Sigmoid colon (tissue), 6 donors: ENCODE measurements at regions not wholly inside any gene's neighbourhood (a gene's known extent, or its start where the extent isn't known, plus 50 kb on each side); places are given as distances from the start of the nearest gene placed in this dataset.

ENCODE experiments used
- DNase-seq: peaks from one replicate; pipeline ENCODE4 v3.0.0-alpha.2; 2019
- H3K27ac ChIP-seq, 4 donors: fragments of 200-600 bp; sonication (generic); one replicate each; pipeline ENCODE4 v1.5.1; 2016 to 2019; ENCODE audit warnings: mild to moderate bottlenecking in 1 of 4
- H3K27me3 ChIP-seq, 3 donors: fragments of 200-600 bp; sonication (generic); one replicate each; pipeline ENCODE4 v1.5.1; 2019; ENCODE audit warnings: mild to moderate bottlenecking in 1 of 3
- H3K36me3 ChIP-seq, 4 donors: fragments of 200-600 bp; sonication (generic); one replicate each; pipeline ENCODE4 v1.5.1; 2016 to 2019
- H3K4me1 ChIP-seq, 4 donors: fragments of 200-600 bp; sonication (generic); one replicate each; pipeline ENCODE4 v1.5.1; 2017 to 2019
- H3K4me3 ChIP-seq, 4 donors: fragments of 200-600 bp; sonication (generic); one replicate each; pipeline ENCODE4 v1.5.1; 2017 to 2019; ENCODE audit warnings: mild to moderate bottlenecking in 2 of 4, moderate library complexity in 1 of 4
- H3K9me3 ChIP-seq, 4 donors: fragments of 200-600 bp in 3 of 4; sonication (generic) in 3 of 4; one replicate each; pipeline versions ENCODE4 v1.5.1 to v1.6.1; 2013 to 2019
- EP300 ChIP-seq, 4 donors: sonication (generic); formaldehyde crosslinking; IDR thresholded peaks; one replicate each; pipeline ENCODE4 v1.6.1; 2017; ENCODE audit warnings: antibody characterized with exemption in 4 of 4
- POLR2A ChIP-seq, 2 donors: fragments of 450-650 bp; IDR thresholded peaks; one replicate each; pipeline ENCODE4 v1.6.1; 2016; ENCODE audit warnings: antibody characterized with exemption in 2 of 2, mild to moderate bottlenecking in 2 of 2, moderate library complexity in 2 of 2
- POLR2AphosphoS5 ChIP-seq, 4 donors: sonication (generic); formaldehyde crosslinking; IDR thresholded peaks; one replicate each; pipeline ENCODE4 v1.6.1; 2017; ENCODE audit warnings: antibody characterized with exemption in 4 of 4
- WGBS, 2 donors: extraction: QIAGEN DNeasy Blood & Tissue Kit; methylation state at CpG; one replicate each; pipeline ENCODE4 v1.1.7; 2013; 5-methylcytosine and 5-hydroxymethylcytosine counted together
- intact Hi-C: fragments of 100-400 bp; cut with DNase I; formaldehyde crosslinking; loops from one replicate; pipeline ENCODE4 v1.15.1; 2023
- TF ChIP-seq, protein P1 (sequence below), 4 experiments: fragments of 450-650 bp in 3 of 4; fragments of 200-600 bp in 1 of 4; IDR thresholded peaks; one replicate each; pipeline ENCODE4 v1.5.1; 2016 to 2019; ENCODE audit warnings: antibody characterized with exemption in 4 of 4, mild to moderate bottlenecking in 3 of 4, moderate library complexity in 2 of 4
- donor health status: healthy with polysubstance abuse.
- donor health status: healthy.

DNA sequence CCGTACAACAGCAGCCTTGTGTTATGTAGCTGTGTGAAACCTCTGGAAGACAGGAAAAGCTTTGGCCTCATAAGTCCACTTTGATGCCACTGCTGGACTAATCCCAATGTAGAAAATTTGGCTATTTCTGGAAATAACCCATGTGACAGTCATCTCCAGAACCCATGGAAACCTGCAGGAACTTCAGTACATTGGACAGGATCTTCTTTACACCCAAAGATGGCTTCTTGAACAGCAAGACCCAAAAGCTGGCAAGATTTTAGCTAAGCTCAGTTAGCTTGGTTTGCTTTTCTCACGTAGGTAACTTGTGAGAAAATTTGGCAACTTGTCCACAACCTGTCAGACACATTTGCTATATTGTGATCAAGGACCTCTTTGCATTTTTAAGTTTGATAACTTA is 74.8 kb upstream of the RCN1 start:
- intact Hi-C loops, result no loop called here
- no peaks in the 10 kb centered on the region for H3K4me1 ChIP-seq
- H3K4me3 ChIP-seq, result no peak overlapping the region
- TF ChIP-seq EP300 (IDR thresholded peaks at IDR 0.05) (no peak), POLR2AphosphoS5 (IDR thresholded peaks at IDR 0.05) (no peak)
- no peaks in the 10 kb centered on the region for H3K9me3 ChIP-seq
- H3K27me3 ChIP-seq, result no peaks in the 10 kb centered on the region
- no peak overlapping the region for H3K27ac ChIP-seq
- H3K36me3 ChIP-seq, result no peaks in the 10 kb centered on the region
- no peak for DNase-seq
- WGBS, 2 donors, result 47 to 81% methylated on average over 2 of the region's 2 CpGs

DNA sequence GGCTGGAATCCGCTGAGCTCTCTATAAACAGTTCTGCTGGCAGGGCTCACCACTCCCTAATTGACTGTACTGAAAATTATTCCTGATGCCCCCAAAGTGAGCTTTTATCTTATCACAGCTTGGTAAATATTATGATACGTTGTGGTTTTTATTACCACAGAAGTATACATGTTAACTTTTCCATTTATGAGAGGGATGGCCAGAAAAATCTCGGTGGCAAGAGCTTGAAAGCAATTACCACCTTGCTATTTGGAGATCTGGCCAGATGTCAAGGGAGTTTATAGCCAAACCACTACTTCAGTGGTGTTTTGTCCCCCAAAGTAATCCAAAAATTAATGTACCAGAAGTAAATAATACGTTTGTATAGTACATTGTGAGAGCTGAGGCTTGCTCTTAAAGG is 75.4 kb upstream of the RCN1 start:
- Histone ChIP-seq H3K4me1 (no peaks in the 10 kb centered on the region), H3K36me3 (no peaks in the 10 kb centered on the region), H3K27me3 (peaks cover 0 to 1% (median 0%) of the 10 kb centered on the region in 3 donors), H3K4me3 (no peak overlapping the region), H3K27ac (no peak overlapping the region), H3K9me3 (no peaks in the 10 kb centered on the region)
- TF ChIP-seq, protein P1, sequence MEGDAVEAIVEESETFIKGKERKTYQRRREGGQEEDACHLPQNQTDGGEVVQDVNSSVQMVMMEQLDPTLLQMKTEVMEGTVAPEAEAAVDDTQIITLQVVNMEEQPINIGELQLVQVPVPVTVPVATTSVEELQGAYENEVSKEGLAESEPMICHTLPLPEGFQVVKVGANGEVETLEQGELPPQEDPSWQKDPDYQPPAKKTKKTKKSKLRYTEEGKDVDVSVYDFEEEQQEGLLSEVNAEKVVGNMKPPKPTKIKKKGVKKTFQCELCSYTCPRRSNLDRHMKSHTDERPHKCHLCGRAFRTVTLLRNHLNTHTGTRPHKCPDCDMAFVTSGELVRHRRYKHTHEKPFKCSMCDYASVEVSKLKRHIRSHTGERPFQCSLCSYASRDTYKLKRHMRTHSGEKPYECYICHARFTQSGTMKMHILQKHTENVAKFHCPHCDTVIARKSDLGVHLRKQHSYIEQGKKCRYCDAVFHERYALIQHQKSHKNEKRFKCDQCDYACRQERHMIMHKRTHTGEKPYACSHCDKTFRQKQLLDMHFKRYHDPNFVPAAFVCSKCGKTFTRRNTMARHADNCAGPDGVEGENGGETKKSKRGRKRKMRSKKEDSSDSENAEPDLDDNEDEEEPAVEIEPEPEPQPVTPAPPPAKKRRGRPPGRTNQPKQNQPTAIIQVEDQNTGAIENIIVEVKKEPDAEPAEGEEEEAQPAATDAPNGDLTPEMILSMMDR (IDR thresholded peaks at IDR 0.05), result no peak
- TF ChIP-seq POLR2AphosphoS5 (IDR thresholded peaks at IDR 0.05) (no peak), EP300 (IDR thresholded peaks at IDR 0.05) (no peak), POLR2A (IDR thresholded peaks at IDR 0.05) (no peak)
- 16 to 60% methylated on average over 4 of the region's 4 CpGs for WGBS, 2 donors
- DNase-seq, result no peak
- intact Hi-C loops, result no loop called here

DNA sequence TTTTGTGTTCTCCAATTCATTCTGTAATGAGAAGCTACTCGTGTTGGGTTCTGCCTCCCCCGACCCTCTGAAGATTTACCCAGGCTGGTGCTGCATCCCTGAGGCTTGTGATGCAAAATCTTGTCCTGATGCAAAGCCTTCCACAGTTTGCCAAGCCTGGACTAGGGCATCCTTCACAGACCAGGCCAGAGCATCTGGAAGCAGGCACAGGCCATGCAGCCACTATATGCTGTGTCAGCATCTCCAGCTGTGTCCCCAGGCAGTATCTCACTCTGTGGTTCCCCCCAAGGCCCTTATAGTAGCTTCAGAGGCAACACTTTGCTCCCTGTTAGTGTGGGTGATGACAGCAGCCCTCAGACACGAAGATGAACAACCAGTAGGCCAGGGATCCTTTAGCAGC is 77.3 kb upstream of the RCN1 start:
- peaks cover 0 to 15% (median 0%) of the 10 kb centered on the region in 3 donors for H3K27me3 ChIP-seq
- WGBS, 2 donors, result 30 to 40% methylated on average over 3 of the region's 3 CpGs

DNA sequence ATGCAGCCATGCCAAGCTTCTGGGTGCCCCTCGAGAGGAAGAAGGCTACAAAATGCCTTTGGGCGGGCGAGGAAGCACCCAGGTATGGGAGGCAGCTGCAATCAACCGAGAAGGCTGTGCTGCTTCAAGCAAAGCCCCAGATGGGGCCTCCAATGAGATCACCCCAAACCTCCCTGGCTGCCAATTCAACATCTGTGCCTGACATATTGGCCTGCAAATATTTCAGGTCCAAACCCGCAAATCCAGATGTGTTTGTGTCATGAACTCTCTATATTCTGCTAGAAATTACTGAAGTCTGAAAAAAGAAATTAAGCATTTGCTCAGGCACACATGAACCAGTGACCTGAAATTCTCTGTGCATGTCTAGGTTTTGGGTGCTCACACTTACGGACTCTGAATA is 78.8 kb upstream of the RCN1 start:
- DNase-seq, result no peak
- Histone ChIP-seq H3K36me3 (no peaks in the 10 kb centered on the region), H3K27ac (no peak overlapping the region), H3K9me3 (no peaks in the 10 kb centered on the region), H3K4me3 (no peak overlapping the region), H3K27me3 (peaks cover 0 to 22% (median 0%) of the 10 kb centered on the region in 3 donors), H3K4me1 (no peaks in the 10 kb centered on the region)
- WGBS, 2 donors, result 68 to 74% methylated on average over 6 of the region's 6 CpGs
- intact Hi-C loops, result no loop called here
- TF ChIP-seq POLR2AphosphoS5 (IDR thresholded peaks at IDR 0.05) (no peak), POLR2A (IDR thresholded peaks at IDR 0.05) (no peak), EP300 (IDR thresholded peaks at IDR 0.05) (no peak)
- TF ChIP-seq, protein P1 (IDR thresholded peaks at IDR 0.05), result no peak

More for the DNA sequence above, 77.3 kb upstream of the RCN1 start:
- no peak for DNase-seq
- intact Hi-C loops, result no loop called here
- no peaks in the 10 kb centered on the region for H3K9me3 ChIP-seq
- no peaks in the 10 kb centered on the region for H3K36me3 ChIP-seq
- no peak for TF ChIP-seq EP300 (IDR thresholded peaks at IDR 0.05)
- TF ChIP-seq, protein P1 (IDR thresholded peaks at IDR 0.05), result no peak
- TF ChIP-seq POLR2A (IDR thresholded peaks at IDR 0.05), result no peak
- no peak for TF ChIP-seq POLR2AphosphoS5 (IDR thresholded peaks at IDR 0.05)
- no peaks in the 10 kb centered on the region for H3K4me1 ChIP-seq
- no peak overlapping the region for H3K27ac ChIP-seq
- H3K4me3 ChIP-seq, result no peak overlapping the region

DNA sequence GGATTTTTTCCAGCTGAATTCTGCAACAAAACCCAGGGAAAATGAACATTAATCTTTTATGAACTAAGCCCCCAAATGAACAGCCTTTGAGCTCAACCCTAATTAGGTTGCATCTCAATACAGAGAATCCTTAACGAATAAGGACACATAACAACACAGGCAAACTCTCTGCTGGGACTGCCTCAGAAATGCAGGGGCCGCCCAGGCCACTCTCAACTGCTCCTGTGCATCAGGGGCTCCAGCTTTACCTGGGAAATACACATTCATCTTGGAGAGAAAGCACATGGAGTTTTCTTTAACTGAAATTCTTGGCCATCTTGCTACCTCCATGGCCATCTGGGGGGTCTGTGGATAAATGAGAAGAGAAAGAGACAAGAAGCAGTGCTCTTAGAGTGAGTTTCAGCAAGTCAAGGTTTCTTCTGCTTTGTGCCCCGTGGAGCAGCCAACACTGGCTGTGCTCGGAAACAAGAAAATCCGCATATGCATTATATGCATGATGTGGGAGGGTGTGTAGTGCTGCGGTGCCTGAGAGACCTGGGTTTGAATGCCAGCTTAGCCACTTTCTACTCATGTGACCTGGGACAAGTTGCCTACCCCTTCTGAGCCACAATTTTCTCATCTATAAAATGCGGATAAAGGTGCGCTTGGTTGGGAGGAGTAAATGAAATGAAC is 81.9 kb upstream of the RCN1 start:
- no peak for TF ChIP-seq POLR2A (IDR thresholded peaks at IDR 0.05)
- TF ChIP-seq, protein P1 (IDR thresholded peaks at IDR 0.05), result no peak
- TF ChIP-seq EP300 (IDR thresholded peaks at IDR 0.05), result no peak
- no peak for TF ChIP-seq POLR2AphosphoS5 (IDR thresholded peaks at IDR 0.05)
- intact Hi-C loops, result no loop called here
- no peaks in the 10 kb centered on the region for H3K4me1 ChIP-seq
- WGBS, 2 donors, result 62 to 68% methylated on average over 8 of the region's 8 CpGs
- H3K36me3 ChIP-seq, result no peaks in the 10 kb centered on the region
- H3K9me3 ChIP-seq, result no peaks in the 10 kb centered on the region
- H3K27me3 ChIP-seq, result peaks cover 0 to 27% (median 0%) of the 10 kb centered on the region in 3 donors
- H3K4me3 ChIP-seq, result no peak overlapping the region
- no peak overlapping the region for H3K27ac ChIP-seq
- no peak for DNase-seq
